GM12874 (cell line): ENCODE measurements at regions not wholly inside any gene's neighbourhood (a gene's known extent, or its start where the extent isn't known, plus 50 kb on each side); places are given as distances from the start of the nearest gene placed in this dataset.

Experiments used
- CTCF ChIP-seq: IDR thresholded peaks from 2 replicates; pipeline ENCODE4 v1.5.1; 2011; ENCODE audit warnings: low read depth, mild to moderate bottlenecking, control low read depth, low read length, moderate library complexity; ENCODE audit not compliant: insufficient read depth

DNA sequence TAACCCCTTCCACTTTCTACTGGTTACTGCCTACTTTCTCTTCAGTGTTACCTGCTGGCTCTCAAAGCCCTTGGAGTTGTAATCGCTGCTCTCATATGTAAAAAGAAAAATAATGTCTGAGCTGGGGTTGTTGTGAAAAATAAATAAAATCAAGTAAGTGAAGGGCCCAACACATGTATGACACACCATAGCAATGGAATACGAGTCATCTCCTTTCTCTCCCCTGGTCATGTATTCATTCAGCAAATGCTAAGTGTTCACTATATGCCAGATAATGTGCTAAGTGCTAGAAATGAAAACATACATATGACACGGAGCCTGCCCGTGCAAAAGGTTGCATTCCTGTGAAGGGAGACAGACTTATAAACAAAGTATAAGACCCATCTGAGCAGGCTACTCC lies 535.0 kb downstream of the RFC3 start:
- TF ChIP-seq CTCF: no peak

DNA sequence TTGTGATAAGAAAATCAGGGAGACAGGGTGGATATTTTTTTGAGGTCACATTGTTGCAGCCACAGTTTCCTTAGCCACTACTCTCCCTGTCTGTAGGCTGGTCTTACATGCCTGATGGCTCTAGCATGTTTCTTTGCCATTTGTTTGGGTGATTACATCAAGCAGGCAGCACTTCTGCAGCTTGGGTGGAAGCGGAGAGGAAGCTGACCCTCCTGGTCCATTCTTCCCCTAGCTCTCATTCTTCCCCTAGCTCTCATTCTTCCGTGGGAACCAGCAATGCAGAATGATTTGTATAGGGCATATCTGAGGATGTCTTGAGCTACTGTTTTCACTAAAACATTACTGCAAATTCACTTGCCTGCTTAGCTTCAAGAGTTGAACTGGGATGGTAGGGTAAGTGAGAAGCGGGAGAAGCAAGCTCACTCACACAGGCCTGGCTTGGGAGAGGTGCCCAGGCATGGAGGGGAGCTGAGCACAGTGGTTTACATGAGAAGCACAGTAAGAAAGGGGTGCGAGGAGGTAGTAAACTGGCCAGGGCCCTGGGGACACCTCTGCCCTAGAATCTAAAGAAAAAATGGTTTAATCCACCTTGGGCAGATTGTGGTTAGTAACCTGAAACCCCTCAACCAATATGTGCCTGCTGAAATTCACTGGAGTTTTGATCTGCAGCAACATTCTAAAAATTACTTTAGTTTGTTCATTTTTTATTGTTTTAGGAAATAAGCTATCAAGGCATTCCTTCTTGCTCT lies 538.9 kb downstream of the RFC3 start:
- no peak for TF ChIP-seq CTCF

GRCh38 chr13:34357435-34358232 lies 539.7 kb downstream of the RFC3 start:
- no peak for TF ChIP-seq CTCF

- no peak for TF ChIP-seq CTCF
Observed at GRCh38 chr13:34358811-34359513, 541.0 kb downstream of the RFC3 start.

DNA sequence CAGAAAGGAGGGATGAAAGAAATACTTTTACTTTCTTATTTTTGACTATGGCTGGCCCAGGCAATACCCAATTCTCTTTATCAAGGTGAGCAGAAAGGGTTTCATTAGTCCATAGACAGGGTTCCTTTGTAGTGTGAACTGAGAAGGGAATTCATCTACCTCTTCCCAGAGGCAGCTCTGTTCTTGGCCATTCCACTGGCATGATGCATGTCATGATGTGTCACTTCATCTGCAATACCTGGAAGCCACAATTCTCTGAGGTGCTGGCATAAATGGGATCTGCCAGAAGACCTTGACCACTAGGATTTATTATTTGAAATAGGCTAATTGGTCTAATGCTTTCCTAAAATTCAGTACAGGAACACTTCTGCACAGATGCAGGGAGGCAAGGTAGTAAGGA lies 542.8 kb downstream of the RFC3 start:
- TF ChIP-seq CTCF: no peak

- no peak for TF ChIP-seq CTCF
Observed at GRCh38 chr13:34361560-34361959, 543.6 kb downstream of the RFC3 start.

- no peak for TF ChIP-seq CTCF
Observed at GRCh38 chr13:34363266-34363665, 545.3 kb downstream of the RFC3 start.
